Osteoblast (primary cell): ENCODE measurements at regions not wholly inside any gene's neighbourhood (a gene's known extent, or its start where the extent isn't known, plus 50 kb on each side); places are given as distances from the start of the nearest gene placed in this dataset.

ENCODE experiments used
- DNase-seq: peaks from one replicate; pipeline ENCODE4 v3.0.0; 2011; ENCODE audit warnings: low spot score, mixed read lengths; ENCODE audit not compliant: insufficient read length; ENCODE audit errors: missing footprints
- H2AFZ ChIP-seq: 2 replicates; pipeline ENCODE4 v1.6.0; 2011; ENCODE audit warnings: mild to moderate bottlenecking, low read length
- H3K27ac ChIP-seq: 2 replicates; pipeline ENCODE4 v1.5.1; 2011; ENCODE audit warnings: mild to moderate bottlenecking, low read depth, low read length, moderate library complexity
- H3K27me3 ChIP-seq: 2 replicates; pipeline ENCODE4 v1.6.0; 2012; ENCODE audit warnings: mild to moderate bottlenecking, control low read depth, inconsistent platforms, low read length, moderate library complexity; ENCODE audit not compliant: insufficient read depth
- H3K36me3 ChIP-seq: 2 replicates; pipeline ENCODE4 v1.5.1; 2011; ENCODE audit warnings: mild to moderate bottlenecking, low read length, control low read depth, moderate library complexity; ENCODE audit not compliant: insufficient read depth
- H3K4me1 ChIP-seq: 2 replicates; pipeline ENCODE4 v1.5.1; 2011; ENCODE audit warnings: mild to moderate bottlenecking, low read length, control low read depth, moderate library complexity; ENCODE audit not compliant: insufficient read depth
- H3K4me2 ChIP-seq: 2 replicates; pipeline ENCODE4 v1.6.0; 2011; ENCODE audit warnings: mild to moderate bottlenecking, low read length; ENCODE audit not compliant: insufficient read depth
- H3K4me3 ChIP-seq: fragments of 200-600 bp; sonication (generic); 3 replicates; pipeline ENCODE4 v1.5.1; 2012; ENCODE audit warnings: mild to moderate bottlenecking, low read length, inconsistent platforms; ENCODE audit not compliant: insufficient read depth
- H3K79me2 ChIP-seq: 2 replicates; pipeline ENCODE4 v1.6.0; 2012; ENCODE audit warnings: mild to moderate bottlenecking, low read length, control low read depth, inconsistent platforms; ENCODE audit not compliant: insufficient read depth
- H3K9me3 ChIP-seq: 2 replicates; pipeline ENCODE4 v1.5.1; 2011; ENCODE audit warnings: low read depth, low read length, control low read depth
- H4K20me1 ChIP-seq: 2 replicates; pipeline ENCODE4 v1.6.0; 2012; ENCODE audit warnings: mild to moderate bottlenecking, low read length, control low read depth; ENCODE audit not compliant: insufficient read depth
- TF ChIP-seq, protein P1 (sequence below): IDR thresholded peaks from 2 replicates; pipeline ENCODE4 v1.5.1; 2011; ENCODE audit warnings: mild to moderate bottlenecking, low read depth, low read length, moderate library complexity; ENCODE audit errors: extremely low read depth

DNA sequence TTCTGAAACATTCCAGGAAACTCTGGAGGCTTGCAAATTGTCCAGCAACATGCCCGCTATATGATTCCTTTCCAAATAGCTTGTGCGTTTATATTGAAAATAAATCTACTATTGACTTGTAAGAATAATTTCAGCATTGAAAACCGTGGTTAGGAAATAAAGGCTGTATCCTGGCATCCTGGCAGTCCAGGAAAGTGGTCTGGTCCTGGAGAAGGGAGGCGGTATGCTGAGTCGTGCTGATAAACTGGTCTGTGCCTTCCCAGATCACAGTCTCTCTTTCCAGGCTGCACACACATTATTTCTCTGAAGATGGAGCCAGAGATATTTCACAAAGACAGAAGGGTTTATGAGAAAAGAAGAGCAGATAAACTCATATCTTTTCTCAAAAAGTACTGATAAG, 350.1 kb upstream of the COBL start:
- TF ChIP-seq, protein P1, sequence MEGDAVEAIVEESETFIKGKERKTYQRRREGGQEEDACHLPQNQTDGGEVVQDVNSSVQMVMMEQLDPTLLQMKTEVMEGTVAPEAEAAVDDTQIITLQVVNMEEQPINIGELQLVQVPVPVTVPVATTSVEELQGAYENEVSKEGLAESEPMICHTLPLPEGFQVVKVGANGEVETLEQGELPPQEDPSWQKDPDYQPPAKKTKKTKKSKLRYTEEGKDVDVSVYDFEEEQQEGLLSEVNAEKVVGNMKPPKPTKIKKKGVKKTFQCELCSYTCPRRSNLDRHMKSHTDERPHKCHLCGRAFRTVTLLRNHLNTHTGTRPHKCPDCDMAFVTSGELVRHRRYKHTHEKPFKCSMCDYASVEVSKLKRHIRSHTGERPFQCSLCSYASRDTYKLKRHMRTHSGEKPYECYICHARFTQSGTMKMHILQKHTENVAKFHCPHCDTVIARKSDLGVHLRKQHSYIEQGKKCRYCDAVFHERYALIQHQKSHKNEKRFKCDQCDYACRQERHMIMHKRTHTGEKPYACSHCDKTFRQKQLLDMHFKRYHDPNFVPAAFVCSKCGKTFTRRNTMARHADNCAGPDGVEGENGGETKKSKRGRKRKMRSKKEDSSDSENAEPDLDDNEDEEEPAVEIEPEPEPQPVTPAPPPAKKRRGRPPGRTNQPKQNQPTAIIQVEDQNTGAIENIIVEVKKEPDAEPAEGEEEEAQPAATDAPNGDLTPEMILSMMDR, result no peak
- Histone ChIP-seq H3K9me3 (peaks cover 2% of the 10 kb centered on the region), H3K4me3 (no peak overlapping the region), H3K4me2 (no peak overlapping the region), H3K4me1 (no peaks in the 10 kb centered on the region), H2AFZ (no peak overlapping the region), H3K79me2 (no peaks in the 10 kb centered on the region), H3K36me3 (no peaks in the 10 kb centered on the region), H4K20me1 (no peaks in the 10 kb centered on the region), H3K27me3 (no peaks in the 10 kb centered on the region), H3K27ac (no peak overlapping the region)
- no peak for DNase-seq

DNA sequence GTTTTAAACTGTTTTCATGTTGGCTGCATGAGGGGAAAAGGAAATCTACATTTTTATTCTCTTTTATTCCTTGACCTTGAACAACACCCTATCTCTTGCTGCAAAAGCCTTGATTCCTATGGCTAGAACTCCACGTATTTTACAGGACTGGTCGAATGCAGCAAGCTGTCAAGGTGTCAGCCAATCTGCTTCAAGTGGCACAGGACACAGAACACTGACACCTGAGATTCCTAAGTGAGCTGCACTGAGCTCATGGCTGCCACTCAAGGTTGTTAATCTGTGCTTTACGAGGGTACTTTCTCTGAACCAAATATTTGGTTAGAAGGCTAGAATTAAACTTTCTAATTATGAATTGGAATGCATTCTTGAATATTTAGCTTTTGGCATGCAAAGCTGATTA, 349.7 kb upstream of the COBL start:
- Histone ChIP-seq H3K4me3 (no peak overlapping the region), H3K27me3 (no peaks in the 10 kb centered on the region), H3K4me1 (no peaks in the 10 kb centered on the region), H3K36me3 (no peaks in the 10 kb centered on the region), H3K9me3 (peaks cover 2% of the 10 kb centered on the region), H3K4me2 (no peak overlapping the region), H3K27ac (no peak overlapping the region), H2AFZ (no peak overlapping the region), H3K79me2 (no peaks in the 10 kb centered on the region), H4K20me1 (no peaks in the 10 kb centered on the region)
- TF ChIP-seq, protein P1, result no peak
- DNase-seq, result no peak

DNA sequence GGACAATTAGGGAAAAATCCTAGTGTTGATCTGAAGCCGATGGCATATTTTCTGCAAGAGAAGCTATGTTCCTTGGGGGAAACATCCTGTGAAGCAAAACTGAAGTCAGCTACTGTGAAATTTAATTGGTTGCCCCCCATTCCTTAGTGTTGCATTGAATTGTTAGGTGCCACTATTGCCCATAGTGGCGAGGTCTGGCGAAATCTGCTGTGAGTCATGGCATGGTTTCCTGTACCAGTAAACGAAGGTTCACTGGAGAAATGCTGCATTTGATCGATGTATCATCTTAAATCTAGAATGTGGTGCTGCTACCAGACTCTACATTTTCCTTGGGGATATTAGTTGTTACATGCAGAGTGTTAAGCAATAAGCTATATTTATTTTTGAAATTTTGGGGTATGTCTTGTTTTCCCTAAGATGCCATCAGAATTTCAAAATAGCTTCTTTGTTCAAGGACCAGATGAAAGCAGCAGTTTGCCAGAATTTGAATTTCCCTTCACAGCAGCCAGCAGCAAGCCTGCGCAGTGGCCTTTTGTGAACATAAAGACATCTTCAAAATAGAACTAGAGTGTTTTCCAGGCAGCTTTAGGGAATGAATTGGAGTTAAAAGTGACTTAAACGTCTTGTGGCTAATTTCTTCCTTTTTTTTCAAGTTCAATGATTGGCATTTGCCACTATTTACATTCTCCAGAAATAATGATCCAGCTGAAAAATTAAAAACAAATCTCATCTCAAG, 348.6 kb upstream of the COBL start:
- Histone ChIP-seq H2AFZ (no peak overlapping the region), H3K27ac (no peak overlapping the region)
- TF ChIP-seq, protein P1, result no peak

DNA sequence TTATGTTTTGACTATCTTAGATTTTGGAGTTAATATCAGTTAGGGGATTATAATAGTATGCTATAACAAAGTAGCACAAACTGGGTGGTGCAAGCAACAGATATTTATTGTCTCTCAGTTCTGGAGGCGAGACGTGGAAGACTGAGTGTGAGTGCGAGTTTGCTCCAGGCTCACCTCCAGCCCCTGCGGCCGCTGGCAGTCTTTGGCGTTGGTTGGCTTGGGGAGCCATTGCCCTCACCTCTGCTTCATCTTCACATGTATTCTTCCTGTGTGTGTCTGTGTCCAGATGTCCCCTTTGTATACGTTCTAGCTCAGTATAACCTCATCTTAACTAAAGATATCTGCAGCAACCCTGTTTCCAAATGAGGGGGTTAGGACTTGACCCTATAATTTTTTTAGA, 343.9 kb upstream of the COBL start:
- peak; percentile 63 for DNase-seq
- Histone ChIP-seq H2AFZ (no peak overlapping the region), H3K4me1 (no peaks in the 10 kb centered on the region), H4K20me1 (no peaks in the 10 kb centered on the region), H3K79me2 (no peaks in the 10 kb centered on the region), H3K4me3 (no peak overlapping the region), H3K27ac (no peak overlapping the region), H3K27me3 (no peaks in the 10 kb centered on the region), H3K9me3 (peaks cover 2% of the 10 kb centered on the region), H3K4me2 (no peak overlapping the region), H3K36me3 (no peaks in the 10 kb centered on the region)
- TF ChIP-seq, protein P1, result no peak

More for the DNA sequence above, 348.6 kb upstream of the COBL start:
- Histone ChIP-seq H3K36me3 (no peaks in the 10 kb centered on the region), H3K4me1 (no peaks in the 10 kb centered on the region), H3K4me3 (no peak overlapping the region), H3K79me2 (no peaks in the 10 kb centered on the region), H3K27me3 (no peaks in the 10 kb centered on the region), H3K4me2 (no peak overlapping the region), H3K9me3 (peaks cover 2% of the 10 kb centered on the region), H4K20me1 (no peaks in the 10 kb centered on the region)
- no peak for DNase-seq
